ENCODE measurements at regions not wholly inside any gene's neighbourhood (a gene's known extent, or its start where the extent isn't known, plus 50 kb on each side); places are given as distances from the start of the nearest gene placed in this dataset.
"Not testable (repeated sequence)": the region's sequence is repeated elsewhere in the genome, so short reads cannot be mapped to it uniquely, and the experiment has no call there.

DNA sequence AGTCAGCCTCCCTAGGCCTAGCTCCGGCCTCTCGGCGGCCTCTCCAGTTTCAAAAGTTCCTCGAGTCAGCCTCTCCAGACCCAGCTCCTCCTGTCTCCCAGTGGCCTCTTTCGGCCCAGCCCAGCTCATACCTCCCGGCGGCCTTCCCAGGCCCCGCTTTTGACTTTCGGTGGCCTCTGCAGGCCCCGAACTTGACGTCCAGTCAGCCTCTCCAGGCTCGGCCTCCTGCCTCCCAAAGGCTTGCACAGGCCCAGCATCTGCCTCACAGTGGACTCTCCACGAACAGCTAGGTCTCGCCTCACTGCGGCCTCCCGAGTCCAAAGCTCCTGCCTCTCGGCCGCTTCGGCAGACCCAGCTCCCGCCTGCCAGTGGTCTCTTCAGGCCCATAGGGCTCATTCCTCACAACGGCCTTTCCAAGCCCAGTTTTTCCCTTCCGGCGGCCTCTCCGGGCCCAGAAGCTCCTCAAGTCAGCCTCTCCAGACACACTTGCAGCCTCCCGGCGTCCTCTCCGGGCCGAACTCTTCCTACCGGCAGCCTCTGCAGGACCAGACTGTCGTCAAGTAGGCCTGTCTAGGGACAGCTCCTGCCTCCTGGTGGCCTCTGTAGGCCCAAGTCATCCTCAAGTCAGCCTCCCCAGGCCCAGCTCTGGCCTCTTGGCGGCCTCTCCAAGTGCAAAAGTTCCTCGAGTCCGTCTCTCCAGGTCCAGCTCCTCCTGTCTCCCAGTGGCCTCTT, 249.9 kb upstream of the ZNF722 start:
- not testable (repeated sequence) for H3K36me3 Mint-ChIP-seq, H3K27ac Mint-ChIP-seq, H3K4me3 Mint-ChIP-seq, H3K27me3 Mint-ChIP-seq, H3K4me1 Mint-ChIP-seq, H3K9me3 Mint-ChIP-seq, DNase-seq

DNA sequence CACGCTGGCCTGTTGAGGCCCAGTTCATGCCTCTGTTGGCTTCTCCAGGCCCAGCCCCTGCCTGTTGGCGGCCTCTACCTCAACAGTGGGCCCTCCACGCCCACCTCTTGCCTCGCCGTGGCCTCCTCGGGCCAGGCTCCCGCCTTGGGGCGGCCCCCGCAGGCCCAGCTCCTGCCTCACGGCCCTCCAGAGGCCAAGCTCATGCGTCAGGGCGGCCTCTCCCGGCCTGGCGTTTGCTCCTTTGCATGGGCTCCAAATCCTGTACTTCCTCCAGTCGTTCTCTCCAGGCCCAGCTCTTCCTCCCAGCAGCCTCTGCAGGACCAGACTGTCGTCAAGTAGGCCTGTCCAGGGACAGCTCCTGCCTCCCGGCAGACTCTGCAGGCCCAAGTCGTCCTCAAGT, 246.2 kb upstream of the ZNF722 start:
- not testable (repeated sequence) for H3K27me3 Mint-ChIP-seq, H3K27ac Mint-ChIP-seq, H3K36me3 Mint-ChIP-seq, H3K4me3 Mint-ChIP-seq, H3K9me3 Mint-ChIP-seq, DNase-seq, H3K4me1 Mint-ChIP-seq

DNA sequence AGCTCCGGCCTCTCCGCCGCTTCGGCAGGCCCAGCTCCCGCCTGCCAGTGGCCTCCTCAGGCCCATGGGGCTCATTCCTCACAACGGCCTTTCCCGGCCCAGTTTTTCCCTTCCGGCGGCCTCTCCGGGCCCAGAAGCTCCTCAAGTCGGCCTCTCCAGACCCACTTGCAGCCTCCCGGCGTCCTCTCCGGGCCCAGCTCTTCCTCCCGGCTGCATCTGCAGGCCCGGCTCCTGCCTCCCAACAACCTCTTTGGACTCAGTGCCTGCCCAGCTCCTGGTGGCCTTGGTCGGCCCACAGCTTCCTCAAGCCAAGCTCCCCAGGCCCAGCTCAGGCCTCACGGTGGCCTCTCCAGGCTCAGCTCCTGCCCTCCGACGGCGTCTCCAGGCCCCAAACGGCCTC, 245.5 kb upstream of the ZNF722 start:
- H3K9me3 Mint-ChIP-seq, H3K4me3 Mint-ChIP-seq, H3K4me1 Mint-ChIP-seq, H3K27ac Mint-ChIP-seq, H3K36me3 Mint-ChIP-seq, DNase-seq, H3K27me3 Mint-ChIP-seq: not testable (repeated sequence)

DNA sequence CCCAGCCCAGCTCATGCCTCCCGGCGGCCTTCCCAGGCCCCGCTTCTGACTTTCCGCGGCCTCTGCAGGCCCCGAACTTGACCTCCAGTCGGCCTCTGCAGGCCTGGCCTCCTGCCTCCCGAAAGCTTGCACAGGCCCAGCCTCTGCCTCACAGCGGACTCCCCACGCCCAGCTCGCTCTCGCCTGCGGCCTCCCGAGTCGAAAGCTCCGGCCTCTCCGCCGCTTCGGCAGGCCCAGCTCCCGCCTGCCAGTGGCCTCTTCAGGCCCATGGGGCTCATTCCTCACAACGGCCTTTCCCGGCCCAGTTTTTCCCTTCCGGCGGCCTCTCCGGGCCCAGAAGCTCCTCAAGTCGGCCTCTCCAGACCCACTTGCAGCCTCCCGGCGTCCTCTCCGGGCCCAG, 238.4 kb upstream of the ZNF722 start:
- H3K4me3 Mint-ChIP-seq, H3K4me1 Mint-ChIP-seq, H3K36me3 Mint-ChIP-seq, H3K27me3 Mint-ChIP-seq, H3K9me3 Mint-ChIP-seq, DNase-seq, H3K27ac Mint-ChIP-seq: not testable (repeated sequence)

DNA sequence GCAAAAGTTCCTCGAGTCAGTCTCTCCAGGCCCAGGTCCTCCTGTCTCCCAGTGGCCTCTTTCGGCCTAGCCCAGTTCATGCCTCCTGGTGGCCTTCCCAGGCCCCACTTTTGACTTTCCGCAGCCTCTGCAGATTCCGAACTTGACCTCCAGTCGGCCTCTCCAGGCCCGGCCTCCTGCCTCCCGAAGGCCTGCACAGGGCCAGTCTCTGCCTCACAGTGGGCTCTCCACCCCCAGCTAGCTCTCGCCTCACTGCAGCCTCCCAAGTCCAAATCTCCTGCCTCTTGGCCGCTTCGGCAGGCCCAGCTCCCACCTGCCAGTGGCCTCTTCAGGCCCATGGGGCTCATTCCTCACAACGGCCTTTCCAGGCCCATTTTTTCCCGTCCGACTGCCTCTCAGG, 233.1 kb upstream of the ZNF722 start:
- H3K4me1 Mint-ChIP-seq, H3K36me3 Mint-ChIP-seq, DNase-seq, H3K4me3 Mint-ChIP-seq, H3K27me3 Mint-ChIP-seq, H3K27ac Mint-ChIP-seq, H3K9me3 Mint-ChIP-seq: not testable (repeated sequence)

DNA sequence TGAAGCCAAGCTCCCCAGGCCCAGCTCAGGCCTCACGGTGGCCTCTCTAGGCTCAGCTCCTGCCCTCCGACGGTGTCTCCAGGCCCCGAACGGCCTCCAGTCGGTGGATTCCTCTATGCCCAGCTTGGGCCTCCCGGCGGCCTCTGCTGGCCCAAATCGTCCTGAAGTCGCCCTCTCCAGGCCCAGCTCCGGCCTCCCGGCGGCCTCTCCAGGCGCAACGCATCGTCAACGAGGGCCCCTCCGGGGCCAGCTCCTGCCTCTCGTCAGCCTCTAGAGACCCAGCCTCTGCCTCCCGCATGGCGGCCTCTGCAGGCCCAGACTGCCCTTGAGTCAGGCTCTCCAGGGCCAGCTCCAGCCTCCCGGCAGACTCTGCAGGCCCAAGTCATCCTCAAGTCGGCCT, 232.5 kb upstream of the ZNF722 start:
- not testable (repeated sequence) for H3K9me3 Mint-ChIP-seq, H3K4me1 Mint-ChIP-seq, DNase-seq, H3K27ac Mint-ChIP-seq, H3K36me3 Mint-ChIP-seq, H3K4me3 Mint-ChIP-seq, H3K27me3 Mint-ChIP-seq

DNA sequence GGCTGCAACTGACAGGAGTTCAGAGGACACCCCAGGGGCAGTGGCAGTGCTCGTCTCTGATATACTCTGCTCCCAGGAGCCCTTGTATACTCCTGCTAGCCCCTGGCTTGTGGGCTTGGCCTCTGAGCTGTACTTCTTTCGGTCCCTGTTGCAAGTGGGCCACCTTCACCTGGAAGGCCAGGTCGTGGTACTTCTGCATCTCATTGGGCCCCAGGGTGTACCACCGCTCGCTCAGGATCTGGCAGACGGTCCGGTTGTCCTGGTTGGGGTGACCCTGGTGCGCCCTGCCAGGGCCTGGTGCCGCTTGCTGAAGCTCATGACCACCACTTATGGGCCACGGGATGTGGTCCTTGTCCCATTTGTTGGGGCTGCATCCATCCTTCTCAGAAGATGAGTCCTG, 228.5 kb upstream of the ZNF722 start:
- H3K4me1 Mint-ChIP-seq, H3K4me3 Mint-ChIP-seq, DNase-seq, H3K9me3 Mint-ChIP-seq, H3K27me3 Mint-ChIP-seq, H3K36me3 Mint-ChIP-seq, H3K27ac Mint-ChIP-seq: not testable (repeated sequence)

DNA sequence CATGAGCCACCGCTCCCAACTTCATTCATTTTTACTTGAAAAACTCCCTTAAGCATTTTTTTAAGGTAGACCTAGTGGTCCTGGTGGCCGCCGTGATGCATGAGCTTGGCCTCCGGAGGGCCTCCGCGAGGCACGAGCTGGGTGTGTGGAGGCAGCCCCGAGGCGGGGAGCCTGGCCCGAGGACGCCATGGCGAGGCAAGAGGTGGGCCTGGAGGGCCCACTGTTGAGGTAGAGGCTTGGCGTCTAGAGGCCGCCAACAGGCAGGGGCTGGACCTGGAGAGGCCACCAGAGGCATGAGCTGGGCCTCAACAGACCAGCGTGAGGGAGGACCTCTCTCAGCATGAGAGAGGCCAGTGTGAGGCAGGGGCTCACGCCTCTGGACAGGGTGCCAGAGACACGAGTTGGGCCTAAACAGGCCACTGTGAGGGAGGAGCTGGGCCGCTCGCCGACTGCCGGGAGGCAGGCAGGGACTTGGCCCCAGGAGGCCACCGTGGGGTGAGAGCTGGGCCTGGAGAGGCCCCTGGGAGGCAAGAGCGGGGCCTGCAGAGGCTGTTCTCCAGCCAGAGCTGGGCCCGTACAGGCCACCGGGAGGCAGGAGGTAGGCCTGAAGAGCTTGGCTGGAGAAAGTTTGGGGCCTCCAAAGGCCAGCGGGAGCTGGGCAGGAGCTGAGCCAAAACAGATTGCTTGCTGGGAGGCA, 227.1 kb upstream of the ZNF722 start:
- not testable (repeated sequence) for H3K9me3 Mint-ChIP-seq, DNase-seq, H3K4me3 Mint-ChIP-seq, H3K4me1 Mint-ChIP-seq, H3K36me3 Mint-ChIP-seq, H3K27me3 Mint-ChIP-seq, H3K27ac Mint-ChIP-seq

DNA sequence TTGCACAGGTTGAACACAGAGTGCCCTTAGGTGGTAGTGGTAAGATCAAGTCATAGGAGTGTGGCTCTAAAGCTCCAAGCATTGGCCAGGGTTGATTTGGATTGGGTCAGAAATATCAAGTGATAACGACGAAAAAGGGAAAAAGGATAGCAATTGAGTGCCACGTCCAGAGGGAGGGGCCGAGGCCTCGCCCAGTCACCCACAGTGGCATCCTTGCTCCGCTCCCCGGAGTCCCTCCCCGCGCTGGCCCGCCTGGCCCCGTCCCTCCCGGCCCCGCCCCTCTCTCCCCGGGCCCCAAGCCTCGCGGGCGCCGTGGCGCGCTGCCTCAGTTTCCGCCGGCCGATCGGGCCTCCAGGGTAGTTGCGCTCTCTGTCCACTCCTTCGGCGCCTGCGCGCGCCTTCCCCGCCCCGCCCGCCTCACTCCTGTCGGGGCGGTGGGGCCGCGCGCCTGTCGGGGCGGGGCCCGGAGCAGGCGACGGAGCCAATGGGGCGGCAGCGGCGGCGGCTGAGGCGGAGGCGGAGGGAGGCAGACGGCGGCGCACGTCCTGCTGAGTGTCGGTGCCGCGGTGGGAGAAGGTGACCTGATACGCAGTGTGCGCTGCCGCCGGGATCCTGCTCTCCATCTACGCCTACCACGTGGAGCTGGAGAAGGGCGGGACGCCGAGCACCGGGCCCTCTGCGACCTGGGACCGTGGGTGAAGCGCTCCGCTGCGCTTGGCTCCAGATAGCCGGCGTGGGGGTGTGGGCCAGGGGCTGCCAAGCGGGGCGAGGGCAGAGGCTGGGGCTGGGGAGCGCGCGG, 209.1 kb upstream of the ZNF722 start:
- Mint-ChIP-seq H3K36me3 (peaks cover 2% of the 10 kb centered on the region), H3K4me1 (no peaks in the 10 kb centered on the region), H3K27me3 (peaks cover 12% of the 10 kb centered on the region), H3K27ac (no peak overlapping the region), H3K9me3 (peaks cover 10% of the 10 kb centered on the region), H3K4me3 (peak overlapping the region; percentile 40)
- DNase-seq: peak; percentile 20

DNA sequence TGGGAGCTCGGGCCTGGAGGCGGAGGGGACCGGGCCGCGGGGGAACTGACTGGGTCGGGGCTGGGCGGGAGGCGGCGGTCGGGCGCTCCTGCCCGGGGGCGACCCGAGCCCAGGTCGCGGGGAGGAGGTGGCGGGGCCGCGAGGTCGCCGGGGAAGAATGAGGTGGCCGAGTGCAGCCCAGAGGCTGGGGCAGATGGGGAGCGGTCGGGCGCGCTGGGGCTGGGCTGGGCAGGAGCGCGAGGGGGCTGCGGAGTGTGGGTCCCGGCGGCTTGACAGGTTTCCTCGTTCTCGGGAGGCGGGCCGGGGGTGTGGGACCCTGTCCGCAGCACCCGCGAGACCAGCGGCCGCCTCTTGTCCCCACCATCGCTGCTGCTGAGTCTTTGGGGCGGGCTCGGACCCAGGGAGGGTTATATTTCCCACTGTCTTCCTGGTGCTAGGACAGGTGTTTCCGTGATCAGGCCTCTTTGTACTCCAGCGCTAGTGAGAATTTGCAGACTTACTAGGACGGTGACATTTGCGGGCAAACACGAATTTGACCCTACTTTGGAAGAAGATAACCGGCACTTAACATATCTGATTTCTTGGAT, 208.4 kb upstream of the ZNF722 start:
- not testable (repeated sequence) for H3K27ac Mint-ChIP-seq, DNase-seq, H3K36me3 Mint-ChIP-seq, H3K9me3 Mint-ChIP-seq, H3K4me1 Mint-ChIP-seq, H3K4me3 Mint-ChIP-seq
- H3K27me3 Mint-ChIP-seq: peaks cover 12% of the 10 kb centered on the region
